GM12892 (cell line): ENCODE measurements at regions not wholly inside any gene's neighbourhood (a gene's known extent, or its start where the extent isn't known, plus 50 kb on each side); places are given as distances from the start of the nearest gene placed in this dataset.

Experiments
- POLR2A ChIP-seq: IDR thresholded peaks from 2 replicates; pipeline ENCODE4 v1.6.1; 2011; ENCODE audit warnings: low read depth, low read length, control low read depth
- POLR2AphosphoS5 ChIP-seq: IDR thresholded peaks from 2 replicates; pipeline ENCODE4 v1.6.1; 2011; ENCODE audit warnings: low read depth, low read length, control low read depth
- TAF1 ChIP-seq: IDR thresholded peaks from 2 replicates; pipeline ENCODE4 v1.6.1; 2011; ENCODE audit warnings: low read depth, mild to moderate bottlenecking, control low read depth, low read length, borderline replicate concordance

- TF ChIP-seq POLR2A (no peak), POLR2AphosphoS5 (no peak), TAF1 (no peak)
These were observed 226.6 kb upstream of the TMEM260 start for GRCh38 chr14:56352999-56353398.
